MCF 10A (cell line): ENCODE measurements at regions not wholly inside any gene's neighbourhood (a gene's known extent, or its start where the extent isn't known, plus 50 kb on each side); places are given as distances from the start of the nearest gene placed in this dataset.

Experiments
- BruUV-seq: library from RNA; stranded (reverse); fragments of 400-500 nt; replicated peaks from 2 replicates; lab custom pipeline; 2021; lab: Mats Ljungman, UMichigan
- CTCF ChIA-PET: fragments of 300-600 bp; sonication (Branson Sonifier 250); formaldehyde crosslinking; extraction: SDS; loops from one replicate; lab custom pipeline; 2021; ENCODE audit warnings: antibody characterized with exemption, inconsistent platforms; lab: Yijun Ruan, JAX
- POLR2A ChIA-PET: fragments of 300-600, 350-650 bp; sonication (Branson Sonifier 250); formaldehyde crosslinking; extraction: SDS; loops from one replicate; lab custom pipeline; 2020; ENCODE audit warnings: antibody characterized with exemption, inconsistent platforms; lab: Yijun Ruan, JAX
- DNase-seq: peaks from one replicate; pipeline ENCODE4 v3.0.0-alpha.2; 2018; ENCODE audit not compliant: unreplicated experiment
- H3K27ac Mint-ChIP-seq: one replicate; pipeline ENCODE4 v1.8.0; 2022; ENCODE audit warnings: mild to moderate bottlenecking, low read depth, mixed read lengths; ENCODE audit not compliant: unreplicated experiment
- H3K27me3 Mint-ChIP-seq: one replicate; pipeline ENCODE4 v1.8.0; 2022; ENCODE audit warnings: mixed read lengths; ENCODE audit not compliant: insufficient read depth, unreplicated experiment
- H3K36me3 Mint-ChIP-seq: one replicate; pipeline ENCODE4 v1.8.0; 2022; ENCODE audit warnings: mild to moderate bottlenecking, moderate library complexity, mixed read lengths; ENCODE audit not compliant: insufficient read depth, unreplicated experiment
- H3K4me1 Mint-ChIP-seq: one replicate; pipeline ENCODE4 v1.8.0; 2022; ENCODE audit warnings: mixed read lengths; ENCODE audit not compliant: insufficient read depth, unreplicated experiment
- H3K4me3 Mint-ChIP-seq: one replicate; pipeline ENCODE4 v1.8.0; 2022; ENCODE audit warnings: mild to moderate bottlenecking, moderate library complexity, mixed read lengths; ENCODE audit not compliant: unreplicated experiment
- H3K9me3 Mint-ChIP-seq: one replicate; pipeline ENCODE4 v1.8.0; 2022; ENCODE audit warnings: mixed read lengths; ENCODE audit not compliant: unreplicated experiment
- intact Hi-C: fragments of 100-400 bp; cut with micrococcal nuclease; formaldehyde crosslinking; loops from 2 replicates; pipeline ENCODE4 v1.14.1; 2022
- TF ChIP-seq, protein P1 (sequence below): fragments of 200-600 bp; IDR thresholded peaks from one replicate; pipeline ENCODE4 v1.8.0; 2022; ENCODE audit warnings: antibody characterized with exemption, mild to moderate bottlenecking; ENCODE audit not compliant: unreplicated experiment

DNA sequence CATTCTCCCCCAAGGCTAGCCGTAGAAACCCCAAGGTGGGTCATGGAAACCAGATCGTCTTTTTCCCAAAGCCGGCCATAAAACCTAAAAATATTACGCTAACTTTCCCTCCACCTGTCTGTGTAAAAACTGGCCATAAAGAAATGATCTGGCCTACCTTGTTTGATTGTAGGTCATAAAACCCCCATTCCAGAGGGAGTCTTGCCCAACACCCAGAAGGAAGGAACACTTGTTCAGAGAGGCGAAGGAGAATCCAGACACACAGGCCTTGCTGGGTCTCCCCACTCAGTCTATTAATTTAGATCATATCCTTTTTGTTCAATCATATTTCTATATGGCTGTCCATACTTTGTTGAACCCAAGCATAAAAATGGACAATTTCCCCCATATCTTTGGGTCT is 344.7 kb downstream of the HRH4 start:
- BruUV-seq: no TSS peak
- H3K27me3 Mint-ChIP-seq: no peaks in the 10 kb centered on the region
- intact Hi-C loops: no loop called here
- POLR2A ChIA-PET: no interaction called here
- CTCF ChIA-PET: no interaction called here
- TF ChIP-seq, protein P1, sequence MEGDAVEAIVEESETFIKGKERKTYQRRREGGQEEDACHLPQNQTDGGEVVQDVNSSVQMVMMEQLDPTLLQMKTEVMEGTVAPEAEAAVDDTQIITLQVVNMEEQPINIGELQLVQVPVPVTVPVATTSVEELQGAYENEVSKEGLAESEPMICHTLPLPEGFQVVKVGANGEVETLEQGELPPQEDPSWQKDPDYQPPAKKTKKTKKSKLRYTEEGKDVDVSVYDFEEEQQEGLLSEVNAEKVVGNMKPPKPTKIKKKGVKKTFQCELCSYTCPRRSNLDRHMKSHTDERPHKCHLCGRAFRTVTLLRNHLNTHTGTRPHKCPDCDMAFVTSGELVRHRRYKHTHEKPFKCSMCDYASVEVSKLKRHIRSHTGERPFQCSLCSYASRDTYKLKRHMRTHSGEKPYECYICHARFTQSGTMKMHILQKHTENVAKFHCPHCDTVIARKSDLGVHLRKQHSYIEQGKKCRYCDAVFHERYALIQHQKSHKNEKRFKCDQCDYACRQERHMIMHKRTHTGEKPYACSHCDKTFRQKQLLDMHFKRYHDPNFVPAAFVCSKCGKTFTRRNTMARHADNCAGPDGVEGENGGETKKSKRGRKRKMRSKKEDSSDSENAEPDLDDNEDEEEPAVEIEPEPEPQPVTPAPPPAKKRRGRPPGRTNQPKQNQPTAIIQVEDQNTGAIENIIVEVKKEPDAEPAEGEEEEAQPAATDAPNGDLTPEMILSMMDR: no peak
- H3K4me1 Mint-ChIP-seq: no peaks in the 10 kb centered on the region
- H3K9me3 Mint-ChIP-seq: peaks cover 31% of the 10 kb centered on the region
- no peak overlapping the region for H3K4me3 Mint-ChIP-seq
- H3K27ac Mint-ChIP-seq: no peak overlapping the region
- DNase-seq: no peak
- H3K36me3 Mint-ChIP-seq: no peaks in the 10 kb centered on the region

DNA sequence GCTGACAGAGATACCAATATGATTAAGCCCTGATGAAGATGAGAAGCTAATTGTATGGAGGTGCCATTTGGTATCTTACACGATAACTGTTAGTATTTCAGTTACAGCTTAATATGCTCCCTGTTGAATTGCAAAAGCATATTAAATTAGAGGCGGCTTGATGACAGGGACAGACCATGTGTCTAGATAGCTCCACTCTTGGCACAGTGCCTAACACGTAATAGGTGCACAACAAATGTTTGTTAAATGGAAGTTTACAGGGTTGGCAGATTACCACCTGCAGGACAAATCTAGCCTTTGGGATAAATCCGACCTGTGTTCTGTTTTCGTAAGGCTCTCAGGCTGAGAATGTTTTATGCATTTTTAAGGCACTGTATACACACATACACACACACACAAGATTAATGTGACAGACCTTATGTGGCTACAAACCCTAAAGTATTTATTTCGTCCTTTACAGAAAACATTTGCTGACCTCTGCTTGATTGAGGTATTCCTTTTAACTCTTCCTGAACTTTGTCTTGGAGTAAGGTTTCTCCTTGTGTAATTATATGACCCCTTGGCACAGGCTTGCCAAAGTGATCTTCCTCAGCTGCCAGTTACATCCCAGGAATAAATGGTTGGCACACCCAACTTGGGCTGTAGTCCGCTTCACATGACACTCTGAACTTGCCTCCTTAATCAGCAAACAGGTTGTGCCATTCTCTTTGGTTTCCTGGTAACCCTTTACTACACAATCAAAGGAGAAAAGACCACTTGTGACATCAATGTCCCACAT is 348.9 kb downstream of the HRH4 start:
- ChIA-PET CTCF (no interaction called here), POLR2A (no interaction called here)
- H3K27ac Mint-ChIP-seq: no peak overlapping the region
- intact Hi-C loops: no loop called here
- no peaks in the 10 kb centered on the region for H3K4me1 Mint-ChIP-seq
- H3K27me3 Mint-ChIP-seq: no peaks in the 10 kb centered on the region
- peaks cover 36% of the 10 kb centered on the region for H3K9me3 Mint-ChIP-seq
- DNase-seq: no peak
- no peak overlapping the region for H3K4me3 Mint-ChIP-seq
- TF ChIP-seq, protein P1: no peak
- H3K36me3 Mint-ChIP-seq: peaks cover 6% of the 10 kb centered on the region
- no TSS peak for BruUV-seq

DNA sequence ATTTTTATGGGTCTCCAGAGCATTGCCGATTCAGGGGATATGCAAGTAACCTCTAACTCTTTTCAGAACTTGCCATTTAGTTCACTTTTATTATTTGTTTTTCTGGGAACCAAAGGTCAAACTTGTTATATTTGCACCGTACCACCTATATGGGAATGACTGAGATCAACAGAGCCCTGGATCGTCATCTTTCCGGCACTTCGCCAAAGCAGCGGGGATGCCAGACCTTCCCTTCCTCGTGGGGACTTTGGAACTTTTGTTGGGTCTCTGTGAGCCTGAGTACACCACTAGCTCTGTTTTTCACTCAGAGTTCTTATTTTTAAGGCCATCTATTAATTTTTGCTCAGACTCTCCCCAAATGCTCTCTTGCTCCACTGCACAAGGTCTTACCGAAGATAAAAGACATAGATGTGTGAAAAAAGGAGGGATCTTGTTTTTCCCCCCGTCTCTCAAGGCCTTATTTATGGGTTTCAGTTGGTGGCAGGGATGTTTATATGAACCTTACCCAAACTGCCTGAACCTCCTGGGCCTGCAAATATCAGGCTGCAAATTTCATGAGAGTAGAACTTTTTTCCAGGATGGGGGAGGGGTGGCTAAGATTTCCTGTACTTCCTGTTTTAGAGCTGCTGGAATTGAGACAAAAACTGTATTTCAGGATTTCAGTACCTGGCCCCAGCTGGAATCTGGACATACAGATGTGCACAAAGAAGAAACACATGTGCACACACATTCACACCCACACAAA is 350.3 kb downstream of the HRH4 start:
- ChIA-PET CTCF (interaction anchor here (0.7 kb wide), 1 partner anchor 763 kb away, joined by 3 read pairs; no protein-coding TSS in a partner anchor), POLR2A (no interaction called here)
- H3K4me3 Mint-ChIP-seq: no peak overlapping the region
- TF ChIP-seq, protein P1: no peak
- H3K36me3 Mint-ChIP-seq: peaks cover 6% of the 10 kb centered on the region
- no peaks in the 10 kb centered on the region for H3K27me3 Mint-ChIP-seq
- H3K27ac Mint-ChIP-seq: no peak overlapping the region
- no peaks in the 10 kb centered on the region for H3K4me1 Mint-ChIP-seq
- intact Hi-C loops: no loop called here
- DNase-seq: no peak
- BruUV-seq: no TSS peak
- H3K9me3 Mint-ChIP-seq: peaks cover 42% of the 10 kb centered on the region

DNA sequence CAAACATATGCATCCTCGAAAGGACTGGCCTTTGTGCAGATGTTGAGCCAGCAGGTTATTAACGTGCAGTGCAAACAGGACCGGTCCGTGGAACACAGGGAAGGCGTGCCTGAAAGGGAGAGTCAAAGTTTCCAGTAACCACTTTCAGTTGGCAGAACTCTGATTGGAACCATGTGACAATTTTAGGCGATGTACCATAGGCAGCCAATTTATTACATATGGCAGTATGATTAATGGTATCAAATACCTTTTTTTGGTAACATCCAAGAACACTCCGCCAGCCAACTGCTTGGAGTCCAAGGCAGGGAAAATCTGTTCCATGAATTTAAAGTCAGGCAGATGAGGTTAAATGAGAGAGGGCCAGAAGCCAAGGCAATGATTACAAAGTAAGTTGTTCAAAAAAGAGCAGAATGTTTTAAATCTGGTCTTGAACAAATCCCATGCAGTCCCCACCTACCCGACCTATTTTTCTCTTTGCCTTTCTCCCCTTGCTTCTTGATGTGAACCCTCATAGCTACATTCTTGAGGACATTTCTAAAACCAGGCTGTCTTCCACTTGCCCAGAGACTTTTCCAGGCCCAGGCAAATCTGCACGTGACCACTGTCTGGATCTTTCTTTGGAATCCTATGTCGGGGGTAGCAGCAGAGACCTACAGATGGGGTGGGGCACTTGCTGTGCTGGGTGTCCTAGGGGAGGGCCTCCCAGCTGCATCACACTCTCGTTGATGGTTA is 351.7 kb downstream of the HRH4 start:
- CTCF ChIA-PET: no interaction called here
- no peaks in the 10 kb centered on the region for H3K4me1 Mint-ChIP-seq

More for the DNA sequence above, 351.7 kb downstream of the HRH4 start:
- BruUV-seq: no TSS peak
- TF ChIP-seq, protein P1: no peak
- POLR2A ChIA-PET: no interaction called here
- Mint-ChIP-seq H3K9me3 (peaks cover 31% of the 10 kb centered on the region), H3K27ac (no peak overlapping the region), H3K4me3 (no peak overlapping the region), H3K27me3 (no peaks in the 10 kb centered on the region), H3K36me3 (peaks cover 6% of the 10 kb centered on the region)
- DNase-seq: no peak
- intact Hi-C loops: no loop called here
